VCaP (cell line): ENCODE measurements at regions not wholly inside any gene's neighbourhood (a gene's known extent, or its start where the extent isn't known, plus 50 kb on each side); places are given as distances from the start of the nearest gene placed in this dataset.

Experiments
- H3K27ac ChIP-seq: fragments of 450-650 bp; 2 replicates; pipeline ENCODE4 v1.5.1; 2017
- CTCF ChIP-seq: fragments of 450-650 bp; conservative IDR thresholded peaks from 2 replicates; pipeline ENCODE4 v1.5.1; 2017; ENCODE audit warnings: mild to moderate bottlenecking, moderate library complexity

GRCh38 chr13:87122551-87122950 is 548.6 kb upstream of the SLITRK5 start:
- no peak overlapping the region for H3K27ac ChIP-seq
- no peak for TF ChIP-seq CTCF

GRCh38 chr13:87123987-87124784 is 547.0 kb upstream of the SLITRK5 start:
- H3K27ac ChIP-seq = no peak overlapping the region
- no peak for TF ChIP-seq CTCF

GRCh38 chr13:87124785-87125074 is 546.4 kb upstream of the SLITRK5 start:
- no peak overlapping the region for H3K27ac ChIP-seq
- TF ChIP-seq CTCF = no peak

- H3K27ac ChIP-seq = no peak overlapping the region
- TF ChIP-seq CTCF = no peak
Measured at GRCh38 chr13:87128036-87128435, 543.1 kb upstream of the SLITRK5 start.

GRCh38 chr13:87128491-87128890 is 542.7 kb upstream of the SLITRK5 start:
- H3K27ac ChIP-seq = no peak overlapping the region
- TF ChIP-seq CTCF = no peak

- TF ChIP-seq CTCF = no peak
- H3K27ac ChIP-seq = no peak overlapping the region
Measured at GRCh38 chr13:87129602-87130300, 541.4 kb upstream of the SLITRK5 start.

GRCh38 chr13:87130423-87130822 is 540.7 kb upstream of the SLITRK5 start:
- H3K27ac ChIP-seq = no peak overlapping the region
- TF ChIP-seq CTCF = no peak
